ENCODE measurements at regions not wholly inside any gene's neighbourhood (a gene's known extent, or its start where the extent isn't known, plus 50 kb on each side); places are given as distances from the start of the nearest gene placed in this dataset.

- H3K4me1 ChIP-seq (ENCODE audit: low read depth): no peaks in the 10 kb centered on the region
- H3K9me3 ChIP-seq (ENCODE audit: low read depth): no peaks in the 10 kb centered on the region
- DNase-seq (ENCODE audit: low read depth in 1 of 2, low spot score in 1 of 2): no peak
- H3K4me3 ChIP-seq: no peak overlapping the region
- H3K36me3 ChIP-seq: no peaks in the 10 kb centered on the region
- no peaks in the 10 kb centered on the region for H3K27me3 ChIP-seq
- no peak overlapping the region for H3K27ac ChIP-seq
- no peak for TF ChIP-seq CTCF (IDR thresholded peaks at IDR 0.05; ENCODE audit: low read depth, low read length)
Measured at GRCh38 chr15:66999046-66999968, 66.1 kb upstream of the SMAD3 start.

GRCh38 chr15:67000896-67001295 is 64.5 kb upstream of the SMAD3 start:
- Histone ChIP-seq H3K27ac (no peak overlapping the region), H3K9me3 (ENCODE audit: low read depth) (no peaks in the 10 kb centered on the region), H3K4me1 (ENCODE audit: low read depth) (no peaks in the 10 kb centered on the region), H3K36me3 (no peaks in the 10 kb centered on the region), H3K4me3 (no peak overlapping the region), H3K27me3 (no peaks in the 10 kb centered on the region)
- no peak for TF ChIP-seq CTCF (IDR thresholded peaks at IDR 0.05; ENCODE audit: low read depth, low read length)
- no peak for DNase-seq (ENCODE audit: low read depth in 1 of 2, low spot score in 1 of 2)

- Histone ChIP-seq H3K27me3 (no peaks in the 10 kb centered on the region), H3K4me3 (no peak overlapping the region), H3K9me3 (ENCODE audit: low read depth) (no peaks in the 10 kb centered on the region), H3K4me1 (ENCODE audit: low read depth) (peaks cover 5% of the 10 kb centered on the region), H3K27ac (no peak overlapping the region), H3K36me3 (no peaks in the 10 kb centered on the region)
- no peak for DNase-seq (ENCODE audit: low read depth in 1 of 2, low spot score in 1 of 2)
- no peak for TF ChIP-seq CTCF (IDR thresholded peaks at IDR 0.05; ENCODE audit: low read depth, low read length)
Measured at GRCh38 chr15:67002368-67002767, 63.0 kb upstream of the SMAD3 start.

- Histone ChIP-seq H3K27me3 (no peaks in the 10 kb centered on the region), H3K4me1 (ENCODE audit: low read depth) (peaks cover 7% of the 10 kb centered on the region), H3K4me3 (no peak overlapping the region), H3K27ac (no peak overlapping the region), H3K36me3 (no peaks in the 10 kb centered on the region), H3K9me3 (ENCODE audit: low read depth) (no peaks in the 10 kb centered on the region)
- no peak for TF ChIP-seq CTCF (IDR thresholded peaks at IDR 0.05; ENCODE audit: low read depth, low read length)
- no peak for DNase-seq (ENCODE audit: low read depth in 1 of 2, low spot score in 1 of 2)
Measured at GRCh38 chr15:67003586-67003985, 61.8 kb upstream of the SMAD3 start.

- no peak for TF ChIP-seq CTCF (IDR thresholded peaks at IDR 0.05; ENCODE audit: low read depth, low read length)
Measured at GRCh38 chr15:67004142-67004541, 61.3 kb upstream of the SMAD3 start.

More at GRCh38 chr15:67004142-67004541, 61.3 kb upstream of the SMAD3 start:
- peaks cover 7% of the 10 kb centered on the region for H3K4me1 ChIP-seq (ENCODE audit: low read depth)
- no peak overlapping the region for H3K27ac ChIP-seq
- H3K27me3 ChIP-seq: no peaks in the 10 kb centered on the region
- no peaks in the 10 kb centered on the region for H3K36me3 ChIP-seq
- H3K9me3 ChIP-seq (ENCODE audit: low read depth): no peaks in the 10 kb centered on the region
- no peak overlapping the region for H3K4me3 ChIP-seq
- DNase-seq (ENCODE audit: low read depth in 1 of 2, low spot score in 1 of 2): no peak
